Stimulated activated CD4-positive, alpha-beta T cell treated with anti-CD3 and anti-CD28 coated beads, Interleukin-4, amount 100 ng/mL, for 4 hours (primary cell): ENCODE measurements at regions not wholly inside any gene's neighbourhood (a gene's known extent, or its start where the extent isn't known, plus 50 kb on each side); places are given as distances from the start of the nearest gene placed in this dataset.
"Not testable (repeated sequence)": the region's sequence is repeated elsewhere in the genome, so short reads cannot be mapped to it uniquely, and the experiment has no call there.

ENCODE experiments used
- DNase-seq, 2 experiments: peaks; one replicate each; pipeline ENCODE4 v3.0.0-alpha.2; 2020

GRCh38 chrX:124426288-124427169, 80.2 kb downstream of the SH2D1A start:
- DNase-seq, result no peak

GRCh38 chrX:124433186-124433585, 86.8 kb downstream of the SH2D1A start:
- no peak for DNase-seq

GRCh38 chrX:124435616-124436015, 89.3 kb downstream of the SH2D1A start:
- DNase-seq, result no peak

GRCh38 chrX:124440695-124441094, 94.3 kb downstream of the SH2D1A start:
- DNase-seq, result no peak

- no peak for DNase-seq
These were observed 95.7 kb downstream of the SH2D1A start for GRCh38 chrX:124441971-124442590.

- no peak for DNase-seq
These were observed 109.6 kb downstream of the SH2D1A start for GRCh38 chrX:124455966-124456365.

GRCh38 chrX:124459851-124460250, 113.5 kb downstream of the SH2D1A start:
- DNase-seq, result not testable (repeated sequence)

GRCh38 chrX:124462931-124463330, 116.6 kb downstream of the SH2D1A start:
- no peak for DNase-seq

- no peak for DNase-seq
These were observed 120.8 kb downstream of the SH2D1A start for GRCh38 chrX:124467202-124467601.

GRCh38 chrX:124475358-124475757, 129.0 kb downstream of the SH2D1A start:
- no peak for DNase-seq

- DNase-seq, result no peak
These were observed 130.2 kb downstream of the SH2D1A start for GRCh38 chrX:124476562-124476961.

GRCh38 chrX:124478046-124478445, 131.7 kb downstream of the SH2D1A start:
- no peak for DNase-seq

GRCh38 chrX:124488412-124489161, 142.2 kb downstream of the SH2D1A start:
- no peak for DNase-seq

- no peak for DNase-seq
These were observed 147.6 kb downstream of the SH2D1A start for GRCh38 chrX:124493984-124494383.

GRCh38 chrX:124497386-124497785, 151.0 kb downstream of the SH2D1A start:
- no peak for DNase-seq

- DNase-seq, result no peak
These were observed 155.2 kb downstream of the SH2D1A start for GRCh38 chrX:124501586-124501985.

- DNase-seq, result no peak
These were observed 155.8 kb downstream of the SH2D1A start for GRCh38 chrX:124502166-124502565.

- DNase-seq, result no peak
These were observed 156.2 kb downstream of the SH2D1A start for GRCh38 chrX:124502599-124502998.

- no peak for DNase-seq
These were observed 158.0 kb downstream of the SH2D1A start for GRCh38 chrX:124504111-124504983.

- no peak for DNase-seq
These were observed 159.7 kb downstream of the SH2D1A start for GRCh38 chrX:124506066-124506465.

GRCh38 chrX:124507246-124507645, 160.9 kb downstream of the SH2D1A start:
- no peak for DNase-seq

- DNase-seq, result no peak
These were observed 172.5 kb downstream of the SH2D1A start for GRCh38 chrX:124518885-124519284.

- DNase-seq, result no peak
These were observed 178.5 kb downstream of the SH2D1A start for GRCh38 chrX:124524852-124525251.
